Lung (tissue), 11 donors: ENCODE measurements at regions not wholly inside any gene's neighbourhood (a gene's known extent, or its start where the extent isn't known, plus 50 kb on each side); places are given as distances from the start of the nearest gene placed in this dataset.
A peak's percentile ranks its signal among the peaks of the same experiment; 100 is the strongest.

ENCODE experiments used
- ATAC-seq: fragments of 200-7000 bp; cut with Tn5 transposase; one replicate; pipeline ENCODE4 v1.9.1; 2020; ENCODE audit warnings: moderate number of reproducible peaks; ENCODE audit not compliant: insufficient read depth, low FRiP score
- DNase-seq, 3 donors: peaks; one replicate each; pipeline ENCODE4 v3.0.0-alpha.2; 2013 to 2017
- H3K27ac ChIP-seq, 2 donors: one replicate each; pipeline ENCODE4 v1.5.1; 2013; ENCODE audit warnings: mild to moderate bottlenecking in 2 of 2, moderate library complexity in 2 of 2, control low read depth in 1 of 2, inconsistent platforms in 1 of 2, low read depth in 1 of 2, low read length in 1 of 2
- H3K27me3 ChIP-seq, 3 donors: one replicate each; pipeline ENCODE4 v1.5.1; 2013; ENCODE audit warnings: low read length in 2 of 3; ENCODE audit not compliant: control insufficient read depth in 3 of 3, insufficient read depth in 3 of 3
- H3K36me3 ChIP-seq, 4 donors: one replicate each; pipeline ENCODE4 v1.5.1; 2013; ENCODE audit warnings: low read length in 4 of 4, mild to moderate bottlenecking in 1 of 4, moderate library complexity in 1 of 4; ENCODE audit not compliant: control insufficient read depth in 4 of 4, insufficient read depth in 4 of 4
- H3K4me1 ChIP-seq, 5 donors: one replicate each; pipeline ENCODE4 v1.5.1; 2013; ENCODE audit warnings: low read length in 5 of 5, mild to moderate bottlenecking in 2 of 5, moderate library complexity in 1 of 5; ENCODE audit not compliant: control insufficient read depth in 5 of 5, insufficient read depth in 5 of 5
- H3K4me3 ChIP-seq: one replicate; pipeline ENCODE4 v1.5.1; 2013; ENCODE audit warnings: mild to moderate bottlenecking, control low read depth, moderate library complexity
- H3K9ac ChIP-seq, 2 donors: one replicate each; pipeline ENCODE4 v1.5.1; 2013; ENCODE audit warnings: low read length in 2 of 2, control low read depth in 1 of 2; ENCODE audit not compliant: insufficient read depth in 1 of 2
- H3K9me3 ChIP-seq, 4 donors: one replicate each; pipeline ENCODE4 v1.5.1; 2013; ENCODE audit warnings: low read length in 3 of 4, mild to moderate bottlenecking in 1 of 4, moderate library complexity in 1 of 4; ENCODE audit not compliant: control insufficient read depth in 4 of 4, insufficient read depth in 3 of 4
- WGBS, 2 donors: extraction: QIAGEN DNeasy Blood & Tissue Kit; methylation state at CpG; one replicate each; pipeline ENCODE4 v1.1.7; 2013; 5-methylcytosine and 5-hydroxymethylcytosine counted together
- TF ChIP-seq, protein P1 (sequence below): IDR thresholded peaks from 2 replicates; pipeline ENCODE4 v1.5.1; 2012; ENCODE audit warnings: mild to moderate bottlenecking; ENCODE audit errors: control extremely low read depth, extremely low read depth
- donor health status: control.
- donor health status: control.
- donor health status: Bipolar disorder and iron deficiency.
- donor health status: healthy.
- donor health status: DM: yes; HTN: yes; CAD: no.

- Histone ChIP-seq H3K4me3 (no peak overlapping the region), H3K27me3 (no peaks in the 10 kb centered on the region), H3K4me1 (no peaks in the 10 kb centered on the region), H3K9me3 (no peaks in the 10 kb centered on the region), H3K27ac (no peak overlapping the region), H3K9ac (no peak overlapping the region), H3K36me3 (no peaks in the 10 kb centered on the region)
- TF ChIP-seq, protein P1, sequence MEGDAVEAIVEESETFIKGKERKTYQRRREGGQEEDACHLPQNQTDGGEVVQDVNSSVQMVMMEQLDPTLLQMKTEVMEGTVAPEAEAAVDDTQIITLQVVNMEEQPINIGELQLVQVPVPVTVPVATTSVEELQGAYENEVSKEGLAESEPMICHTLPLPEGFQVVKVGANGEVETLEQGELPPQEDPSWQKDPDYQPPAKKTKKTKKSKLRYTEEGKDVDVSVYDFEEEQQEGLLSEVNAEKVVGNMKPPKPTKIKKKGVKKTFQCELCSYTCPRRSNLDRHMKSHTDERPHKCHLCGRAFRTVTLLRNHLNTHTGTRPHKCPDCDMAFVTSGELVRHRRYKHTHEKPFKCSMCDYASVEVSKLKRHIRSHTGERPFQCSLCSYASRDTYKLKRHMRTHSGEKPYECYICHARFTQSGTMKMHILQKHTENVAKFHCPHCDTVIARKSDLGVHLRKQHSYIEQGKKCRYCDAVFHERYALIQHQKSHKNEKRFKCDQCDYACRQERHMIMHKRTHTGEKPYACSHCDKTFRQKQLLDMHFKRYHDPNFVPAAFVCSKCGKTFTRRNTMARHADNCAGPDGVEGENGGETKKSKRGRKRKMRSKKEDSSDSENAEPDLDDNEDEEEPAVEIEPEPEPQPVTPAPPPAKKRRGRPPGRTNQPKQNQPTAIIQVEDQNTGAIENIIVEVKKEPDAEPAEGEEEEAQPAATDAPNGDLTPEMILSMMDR: no peak
- DNase-seq (peak in 2 of 3 donors; percentile 19 to 49), ATAC-seq (no peak)
- 63 to 68% methylated on average over 3 of the region's 3 CpGs for WGBS, 2 donors
Observed at GRCh38 chr6:130293800-130294199, 71.0 kb upstream of the SAMD3 start.

GRCh38 chr6:130288065-130288464, 65.3 kb upstream of the SAMD3 start:
- Histone ChIP-seq H3K9me3 (no peaks in the 10 kb centered on the region), H3K4me3 (no peak overlapping the region), H3K36me3 (no peaks in the 10 kb centered on the region), H3K27ac (no peak overlapping the region), H3K9ac (no peak overlapping the region), H3K4me1 (no peaks in the 10 kb centered on the region), H3K27me3 (no peaks in the 10 kb centered on the region)
- ATAC-seq (no peak), DNase-seq (no peak)
- 42 to 53% methylated on average over 2 of the region's 2 CpGs for WGBS, 2 donors
- TF ChIP-seq, protein P1: no peak

DNA sequence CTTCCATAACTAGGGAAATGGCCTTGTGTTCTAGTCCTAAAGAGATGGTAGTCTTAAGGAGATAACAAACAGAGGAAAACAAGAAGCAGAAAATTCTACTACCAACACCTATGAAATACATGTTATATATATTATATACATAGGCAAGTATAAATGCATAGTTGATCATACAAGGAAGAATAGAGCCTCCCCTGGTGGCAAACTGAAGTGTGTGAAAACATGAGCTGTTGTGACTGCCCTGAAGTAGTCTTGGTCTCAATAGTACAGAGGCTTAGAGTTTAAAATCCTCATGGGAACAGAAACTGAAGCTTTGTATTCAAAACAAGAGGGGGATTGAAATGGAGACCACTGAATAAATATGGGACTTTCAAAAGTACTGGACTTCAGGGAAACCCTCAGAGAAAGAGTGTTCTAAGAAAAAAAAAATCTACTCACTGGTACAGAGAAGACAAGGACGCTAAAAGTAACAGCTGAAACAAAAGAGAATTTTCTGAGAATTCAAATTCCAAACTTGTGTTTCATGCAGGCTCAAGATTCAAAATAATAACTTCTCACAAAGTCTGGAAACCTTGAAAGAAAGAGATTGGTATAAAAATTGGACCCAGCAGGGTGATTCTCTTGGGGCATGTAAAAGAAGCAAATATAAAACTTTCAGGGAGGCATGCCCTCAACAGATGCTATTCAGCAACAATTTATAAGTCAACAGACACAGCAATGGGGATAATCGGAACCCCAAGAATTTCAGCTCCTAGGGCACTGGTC, 59.7 kb upstream of the SAMD3 start:
- TF ChIP-seq, protein P1: no peak
- no peaks in the 10 kb centered on the region for H3K4me1 ChIP-seq
- H3K4me3 ChIP-seq: no peak overlapping the region
- WGBS, 2 donors: 90 to 93% methylated on average over 2 of the region's 2 CpGs
- no peak overlapping the region for H3K9ac ChIP-seq
- H3K9me3 ChIP-seq: peaks cover 0 to under 1% (median 0%) of the 10 kb centered on the region in 4 donors
- no peaks in the 10 kb centered on the region for H3K36me3 ChIP-seq
- peak in 2 of 3 donors; percentile 50 to 60 for DNase-seq
- H3K27ac ChIP-seq: no peak overlapping the region
- H3K27me3 ChIP-seq: no peaks in the 10 kb centered on the region
- ATAC-seq: no peak
